Gastrocnemius medialis (tissue), 4 donors: ENCODE measurements at regions not wholly inside any gene's neighbourhood (a gene's known extent, or its start where the extent isn't known, plus 50 kb on each side); places are given as distances from the start of the nearest gene placed in this dataset.

ENCODE experiments used
- POLR2A ChIP-seq, 2 donors: fragments of 450-650 bp; IDR thresholded peaks; one replicate each; pipeline ENCODE4 v1.6.1; 2017; ENCODE audit warnings: antibody characterized with exemption in 2 of 2, mild to moderate bottlenecking in 2 of 2, moderate library complexity in 2 of 2
- TF ChIP-seq, protein P1 (sequence below), 5 experiments: fragments of 450-650 bp in 3 of 5; fragments of 200-600 bp in 2 of 5; sonication (generic) in 2 of 5; IDR thresholded peaks in 4 of 5; conservative IDR thresholded peaks in 1 of 5; 1 replicate in 4 of 5; 2 replicates in 1 of 5; pipeline ENCODE4 v1.5.1; 2016 to 2019; ENCODE audit warnings: antibody characterized with exemption in 5 of 5, mild to moderate bottlenecking in 3 of 5, moderate library complexity in 3 of 5

- TF ChIP-seq, protein P1, sequence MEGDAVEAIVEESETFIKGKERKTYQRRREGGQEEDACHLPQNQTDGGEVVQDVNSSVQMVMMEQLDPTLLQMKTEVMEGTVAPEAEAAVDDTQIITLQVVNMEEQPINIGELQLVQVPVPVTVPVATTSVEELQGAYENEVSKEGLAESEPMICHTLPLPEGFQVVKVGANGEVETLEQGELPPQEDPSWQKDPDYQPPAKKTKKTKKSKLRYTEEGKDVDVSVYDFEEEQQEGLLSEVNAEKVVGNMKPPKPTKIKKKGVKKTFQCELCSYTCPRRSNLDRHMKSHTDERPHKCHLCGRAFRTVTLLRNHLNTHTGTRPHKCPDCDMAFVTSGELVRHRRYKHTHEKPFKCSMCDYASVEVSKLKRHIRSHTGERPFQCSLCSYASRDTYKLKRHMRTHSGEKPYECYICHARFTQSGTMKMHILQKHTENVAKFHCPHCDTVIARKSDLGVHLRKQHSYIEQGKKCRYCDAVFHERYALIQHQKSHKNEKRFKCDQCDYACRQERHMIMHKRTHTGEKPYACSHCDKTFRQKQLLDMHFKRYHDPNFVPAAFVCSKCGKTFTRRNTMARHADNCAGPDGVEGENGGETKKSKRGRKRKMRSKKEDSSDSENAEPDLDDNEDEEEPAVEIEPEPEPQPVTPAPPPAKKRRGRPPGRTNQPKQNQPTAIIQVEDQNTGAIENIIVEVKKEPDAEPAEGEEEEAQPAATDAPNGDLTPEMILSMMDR (IDR thresholded peaks at IDR 0.05 in 4 of 5, conservative IDR thresholded peaks at IDR 0.05 in 1 of 5): no peak
- no peak for TF ChIP-seq POLR2A (IDR thresholded peaks at IDR 0.05)
Measured at GRCh38 chr18:73748731-73749130, 398.9 kb downstream of the FBXO15 start.
